H9 (cell line): ENCODE measurements at regions not wholly inside any gene's neighbourhood (a gene's known extent, or its start where the extent isn't known, plus 50 kb on each side); places are given as distances from the start of the nearest gene placed in this dataset.

Experiments used
- DNase-seq: peaks from one replicate; pipeline ENCODE4 v3.0.0-alpha.2; 2017
- H2AFZ ChIP-seq: one replicate; pipeline ENCODE4 v1.6.1; 2013; ENCODE audit warnings: mild to moderate bottlenecking, low read length, control low read depth, moderate library complexity
- H2AK5ac ChIP-seq: 2 replicates; pipeline ENCODE4 v1.6.1; 2013; ENCODE audit warnings: low read length, control low read depth, mixed read lengths; ENCODE audit not compliant: insufficient read length
- H2BK120ac ChIP-seq: one replicate; pipeline ENCODE4 v1.6.1; 2013; ENCODE audit warnings: low read depth, mild to moderate bottlenecking, low read length, control low read depth, inconsistent platforms; ENCODE audit not compliant: poor library complexity, severe bottlenecking
- H2BK12ac ChIP-seq: 2 replicates; pipeline ENCODE4 v1.6.1; 2013; ENCODE audit warnings: low read length, control low read depth, mixed read lengths, low read depth; ENCODE audit not compliant: insufficient read length
- H2BK15ac ChIP-seq: 2 replicates; pipeline ENCODE4 v1.6.1; 2013; ENCODE audit warnings: low read depth, low read length, control low read depth
- H2BK20ac ChIP-seq: one replicate; pipeline ENCODE4 v1.6.1; 2013; ENCODE audit warnings: low read depth, mild to moderate bottlenecking, low read length, control low read depth, inconsistent platforms; ENCODE audit not compliant: poor library complexity, severe bottlenecking
- H2BK5ac ChIP-seq: 2 replicates; pipeline ENCODE4 v1.6.1; 2013; ENCODE audit warnings: low read length, control low read depth, mixed read lengths; ENCODE audit not compliant: insufficient read length
- H3K14ac ChIP-seq: 2 replicates; pipeline ENCODE4 v1.6.1; 2013; ENCODE audit warnings: low read length, control low read depth; ENCODE audit not compliant: insufficient read depth
- H3K18ac ChIP-seq: 2 replicates; pipeline ENCODE4 v1.6.1; 2013; ENCODE audit warnings: low read depth, mild to moderate bottlenecking, mixed read lengths, low read length, control low read depth; ENCODE audit not compliant: insufficient read length
- H3K23ac ChIP-seq: 2 replicates; pipeline ENCODE4 v1.6.1; 2013; ENCODE audit warnings: low read length, control low read depth, mixed read lengths, low read depth; ENCODE audit not compliant: insufficient read length
- H3K23me2 ChIP-seq: 2 replicates; pipeline ENCODE4 v1.6.1; 2013; ENCODE audit warnings: low read depth, mild to moderate bottlenecking, mixed read lengths, low read length, control low read depth; ENCODE audit not compliant: insufficient read length, poor library complexity, severe bottlenecking
- H3K27ac ChIP-seq: 2 replicates; pipeline ENCODE4 v1.5.1; 2013; ENCODE audit warnings: low read length, control low read depth, mixed read lengths, low read depth; ENCODE audit not compliant: insufficient read length
- H3K27me3 ChIP-seq: 2 replicates; pipeline ENCODE4 v1.6.1; 2013; ENCODE audit warnings: low read length, control low read depth, inconsistent platforms; ENCODE audit not compliant: insufficient read depth
- H3K4ac ChIP-seq: 2 replicates; pipeline ENCODE4 v1.6.1; 2013; ENCODE audit warnings: low read depth, mild to moderate bottlenecking, control low read depth, inconsistent platforms, low read length, moderate library complexity
- H3K4me1 ChIP-seq: 2 replicates; pipeline ENCODE4 v1.6.1; 2013; ENCODE audit warnings: low read length, control low read depth, inconsistent platforms; ENCODE audit not compliant: insufficient read depth
- H3K4me2 ChIP-seq: 2 replicates; pipeline ENCODE4 v1.6.1; 2013; ENCODE audit warnings: low read length, control low read depth, mixed read lengths; ENCODE audit not compliant: insufficient read length, insufficient read depth
- H3K56ac ChIP-seq: 2 replicates; pipeline ENCODE4 v1.6.1; 2013; ENCODE audit warnings: low read depth, mild to moderate bottlenecking, mixed read lengths, low read length, control low read depth; ENCODE audit not compliant: insufficient read length
- H3K79me1 ChIP-seq: 2 replicates; pipeline ENCODE4 v1.6.1; 2013; ENCODE audit warnings: low read depth, mild to moderate bottlenecking, moderate library complexity, low read length, control low read depth, inconsistent platforms; ENCODE audit not compliant: insufficient read depth, poor library complexity, severe bottlenecking
- H3K79me2 ChIP-seq: 2 replicates; pipeline ENCODE4 v1.6.1; 2013; ENCODE audit warnings: low read length, control low read depth, inconsistent platforms; ENCODE audit not compliant: insufficient read depth
- H3K9ac ChIP-seq: 2 replicates; pipeline ENCODE4 v1.6.1; 2013; ENCODE audit warnings: low read length, control low read depth, mixed read lengths; ENCODE audit not compliant: insufficient read length; ENCODE audit errors: extremely low read depth
- H3K9me3 ChIP-seq: one replicate; pipeline ENCODE4 v1.6.1; 2013; ENCODE audit warnings: low read depth, low read length, inconsistent platforms; ENCODE audit not compliant: control insufficient read depth
- H3T11ph ChIP-seq: one replicate; pipeline ENCODE4 v1.6.1; 2013; ENCODE audit warnings: mild to moderate bottlenecking, low read length, control low read depth, inconsistent platforms
- H4K20me1 ChIP-seq: one replicate; pipeline ENCODE4 v1.6.1; 2013; ENCODE audit not compliant: control insufficient read depth, insufficient read length, insufficient read depth
- H4K5ac ChIP-seq: 2 replicates; pipeline ENCODE4 v1.6.1; 2013; ENCODE audit warnings: low read depth, mild to moderate bottlenecking, mixed read lengths, low read length, control low read depth; ENCODE audit not compliant: insufficient read length
- H4K8ac ChIP-seq: replicated peaks from 2 replicates; pipeline ENCODE4 v1.6.1; 2013; ENCODE audit warnings: low read length, control low read depth, mixed read lengths, low read depth; ENCODE audit not compliant: insufficient read length
- H4K91ac ChIP-seq: 2 replicates; pipeline ENCODE4 v1.6.1; 2013; ENCODE audit warnings: low read depth, mild to moderate bottlenecking, moderate library complexity, mixed read lengths, low read length, control low read depth; ENCODE audit not compliant: insufficient read length
- H3K27ac Mint-ChIP-seq, 3 experiments: 2 replicates in 2 of 3; 3 replicates in 1 of 3; pipeline ENCODE4 v1.8.0; 2020 to 2021; ENCODE audit warnings: mixed read lengths in 3 of 3, mild to moderate bottlenecking in 1 of 3, moderate library complexity in 1 of 3
- H3K27me3 Mint-ChIP-seq: 2 replicates; pipeline ENCODE4 v1.8.0; 2021; ENCODE audit warnings: low read depth, mild to moderate bottlenecking, moderate library complexity, mixed read lengths
- H3K36me3 Mint-ChIP-seq, 3 experiments: 2 replicates in 2 of 3; 3 replicates in 1 of 3; pipeline ENCODE4 v1.8.0; 2020 to 2021; ENCODE audit warnings: low read depth in 3 of 3, mixed read lengths in 3 of 3; ENCODE audit not compliant: insufficient read depth in 1 of 3
- H3K4me1 Mint-ChIP-seq, 2 experiments: 2 replicates each; pipeline ENCODE4 v1.8.0; 2020; ENCODE audit warnings: mixed read lengths in 2 of 2
- H3K4me3 Mint-ChIP-seq, 2 experiments: 2 replicates in 1 of 2; 3 replicates in 1 of 2; pipeline ENCODE4 v1.8.0; 2020 to 2021; ENCODE audit warnings: mild to moderate bottlenecking in 2 of 2, mixed read lengths in 2 of 2, moderate library complexity in 1 of 2
- H3K9me3 Mint-ChIP-seq, 2 experiments: 2 replicates in 1 of 2; 3 replicates in 1 of 2; pipeline ENCODE4 v1.8.0; 2020; ENCODE audit warnings: mild to moderate bottlenecking in 2 of 2, mixed read lengths in 2 of 2, moderate library complexity in 1 of 2
- CTCF ChIP-seq: fragments of 200-600 bp; sonication (generic); conservative IDR thresholded peaks from 3 replicates; pipeline ENCODE4 v1.8.0; 2021; ENCODE audit warnings: antibody characterized with exemption, mild to moderate bottlenecking
- WGBS: extraction: QIAGEN DNeasy Blood & Tissue Kit; methylation state at CpG from one replicate; pipeline ENCODE4 v1.1.7; 2013; ENCODE audit warnings: missing lambda C conversion rate, low lambda C conversion rate, mixed read lengths; ENCODE audit not compliant: insufficient read length; ENCODE audit errors: extremely low coverage; 5-methylcytosine and 5-hydroxymethylcytosine counted together

DNA sequence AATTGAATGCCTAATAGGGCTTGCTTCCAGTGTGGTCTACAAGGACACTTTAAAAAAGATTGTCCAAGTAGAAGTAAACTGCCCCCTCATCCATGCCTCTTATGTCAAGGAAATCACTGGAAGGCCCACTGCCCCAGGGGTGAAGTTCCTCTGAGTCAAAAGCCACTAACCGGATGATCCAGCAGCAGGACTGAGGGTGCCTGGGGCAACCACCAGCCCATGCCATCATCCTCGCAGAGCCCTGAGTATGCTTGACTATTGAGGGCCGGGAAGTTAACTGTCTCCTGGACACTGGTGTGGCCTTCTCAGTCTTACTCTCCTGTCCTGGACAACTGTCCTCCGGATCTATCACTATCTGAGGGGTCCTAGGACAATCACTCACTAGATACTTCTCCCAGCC lies 411.5 kb downstream of the TENT5A start:
- Mint-ChIP-seq H3K27me3 (no peaks in the 10 kb centered on the region), H3K36me3 (peaks cover 0 to 4% (median 3%) of the 10 kb centered on the region in 3 experiments; a peak in 2 of 7 replicates), H3K27ac (no peak overlapping the region), H3K4me1 (peaks cover 0 to 4% of the 10 kb centered on the region in 2 experiments; a peak in 1 of 4 replicates), H3K9me3 (peaks cover 4 to 8% of the 10 kb centered on the region in 2 experiments; a peak in 4 of 5 replicates), H3K4me3 (no peak overlapping the region)
- H3K4ac ChIP-seq = no peak overlapping the region
- H3K27me3 ChIP-seq = no peaks in the 10 kb centered on the region
- H4K91ac ChIP-seq = no peak overlapping the region
- H2AK5ac ChIP-seq = no peak overlapping the region
- H2BK12ac ChIP-seq = no peak overlapping the region
- H3K4me2 ChIP-seq = no peak overlapping the region
- H2BK5ac ChIP-seq = no peak overlapping the region
- no peak overlapping the region for H3K14ac ChIP-seq
- H3K23ac ChIP-seq = no peak overlapping the region
- H3K27ac ChIP-seq = no peak overlapping the region
- H4K20me1 ChIP-seq = no peaks in the 10 kb centered on the region
- no peak for DNase-seq
- no peak overlapping the region for H3T11ph ChIP-seq
- H3K4me1 ChIP-seq = no peaks in the 10 kb centered on the region
- no peak overlapping the region for H3K18ac ChIP-seq
- H3K79me2 ChIP-seq = no peaks in the 10 kb centered on the region
- H2AFZ ChIP-seq = no peak overlapping the region
- H4K5ac ChIP-seq = no peak overlapping the region
- no peak overlapping the region for H2BK120ac ChIP-seq
- H3K9me3 ChIP-seq = no peaks in the 10 kb centered on the region
- H3K23me2 ChIP-seq = no peaks in the 10 kb centered on the region
- H3K9ac ChIP-seq = no peak overlapping the region
- no peak overlapping the region for H4K8ac ChIP-seq
- H3K79me1 ChIP-seq = no peaks in the 10 kb centered on the region
- H2BK15ac ChIP-seq = no peak overlapping the region
- WGBS = no CpG with 5 or more reads among the region's 4 CpGs
- TF ChIP-seq CTCF = no peak
- H2BK20ac ChIP-seq = no peak overlapping the region
- no peak overlapping the region for H3K56ac ChIP-seq
